ENCODE measurements at regions not wholly inside any gene's neighbourhood (a gene's known extent, or its start where the extent isn't known, plus 50 kb on each side); places are given as distances from the start of the nearest gene placed in this dataset.

- no CpG with 5 or more reads among the region's 4 CpGs for WGBS, 2 experiments (ENCODE audit: extremely low coverage in 2 of 2, insufficient read length in 1 of 2)
- no TSS peak for BruUV-seq (replicated peaks)
- POLR2A ChIA-PET (ENCODE audit: unreplicated experiment): no interaction called here
Observed at GRCh38 chr1:82299056-82299455, 498.3 kb downstream of the ADGRL2 start.

More at GRCh38 chr1:82299056-82299455, 498.3 kb downstream of the ADGRL2 start:
- in situ Hi-C loops (cut with MboI; ENCODE audit: low sequenced_read_pairs): no loop called here
- Histone ChIP-seq H2BK15ac (ENCODE audit: low read depth, low read length) (no peak overlapping the region), H3K23ac (ENCODE audit: low read depth, low read length) (no peak overlapping the region), H2BK5ac (ENCODE audit: low read depth, low read length, poor library complexity, severe bottlenecking) (no peak overlapping the region), H3K9ac (ENCODE audit: low read depth, low read length) (no peak overlapping the region), H2AK9ac (replicated peaks; ENCODE audit: low read depth, low read length, poor library complexity) (no peak overlapping the region), H2AFZ (replicated peaks; ENCODE audit: low read length, poor library complexity) (no peak overlapping the region), H4K91ac (ENCODE audit: insufficient read depth, low read depth, low read length) (no peak overlapping the region), H2AK5ac (ENCODE audit: low read depth, low read length) (no peak overlapping the region), H3K27me3 (ENCODE audit: control insufficient read depth, insufficient read depth, low read length) (no peaks in the 10 kb centered on the region), H4K5ac (ENCODE audit: low read depth, low read length) (no peak overlapping the region), H3K14ac (replicated peaks; ENCODE audit: low read depth, low read length) (no peak overlapping the region), H3K4me3 (ENCODE audit: insufficient read depth, low read depth, low read length) (no peak overlapping the region), H4K8ac (ENCODE audit: low read depth in 2 of 2, low read length in 2 of 2) (no peak overlapping the region), H3K9me3 (ENCODE audit: control insufficient read depth, insufficient read depth, low read length) (no peaks in the 10 kb centered on the region), H3K9me1 (ENCODE audit: insufficient read depth, low read length) (no peaks in the 10 kb centered on the region), H3K36me3 (ENCODE audit: control insufficient read depth, insufficient read depth, low read length) (no peaks in the 10 kb centered on the region), H3K4ac (ENCODE audit: low read depth, low read length) (no peak overlapping the region), H3K4me2 (ENCODE audit: low read depth, low read length) (no peak overlapping the region), H3K27ac (ENCODE audit: insufficient read depth, low read length) (no peak overlapping the region), H3K56ac (ENCODE audit: extremely low read depth, insufficient read depth, low read length) (no peak overlapping the region), H2BK20ac (ENCODE audit: low read depth, low read length) (no peak overlapping the region), H4K20me1 (ENCODE audit: insufficient read depth, low read length) (no peaks in the 10 kb centered on the region), H3K4me1 (ENCODE audit: control insufficient read depth, insufficient read depth, low read length) (no peaks in the 10 kb centered on the region), H3K79me1 (ENCODE audit: low read depth in 1 of 2, low read length in 2 of 2) (no peaks in the 10 kb centered on the region), H2BK120ac (ENCODE audit: low read depth, low read length) (no peak overlapping the region), H3K18ac (ENCODE audit: low read depth, low read length) (no peak overlapping the region)
- ATAC-seq (ENCODE audit: low read depth) (no peak), DNase-seq (no peak)
- dilution Hi-C loops (cut with HindIII; ENCODE audit: low sequenced_read_pairs, unreplicated experiment): no loop called here
- TF ChIP-seq CHD1 (IDR thresholded peaks at IDR 0.05; ENCODE audit: low read depth, low read length): no peak
- no peak for TF ChIP-seq FOS (IDR thresholded peaks at IDR 0.05; ENCODE audit: low read depth, low read length)
- no peak for TF ChIP-seq POLR2A (IDR thresholded peaks at IDR 0.05; ENCODE audit: low read depth, low read length)
- TF ChIP-seq BHLHE40 (IDR thresholded peaks at IDR 0.05; ENCODE audit: low read depth, low read length): no peak
- TF ChIP-seq MAFK (IDR thresholded peaks at IDR 0.05; ENCODE audit: low read depth, low read length): no peak
- no peak for TF ChIP-seq RFX5 (IDR thresholded peaks at IDR 0.05; ENCODE audit: low read depth, low read length)
- no peak for TF ChIP-seq RAD21 (IDR thresholded peaks at IDR 0.05; ENCODE audit: low read length)
- no peak for TF ChIP-seq SMC3 (IDR thresholded peaks at IDR 0.05; ENCODE audit: low read depth, low read length)
- TF ChIP-seq USF2 (IDR thresholded peaks at IDR 0.05; ENCODE audit: low read depth, low read length): no peak
- no peak for TF ChIP-seq CEBPB (IDR thresholded peaks at IDR 0.05; ENCODE audit: low read depth, low read length)
- CTCF ChIA-PET: interaction anchor here (0.8 kb wide), 1 partner anchor 19 kb away, joined by 3 read pairs; no protein-coding TSS in a partner anchor
- intact Hi-C loops (cut with micrococcal nuclease): no loop called here
